K562 (cell line): ENCODE measurements at regions not wholly inside any gene's neighbourhood (a gene's known extent, or its start where the extent isn't known, plus 50 kb on each side); places are given as distances from the start of the nearest gene placed in this dataset.

Experiments used
- REST ChIP-seq, 2 experiments: fragments of 450-650 bp; formaldehyde crosslinking in 1 of 2; IDR thresholded peaks; 2 replicates each; pipeline versions ENCODE4 v1.4.0 to v1.6.1; 2014 to 2020; ENCODE audit warnings: mild to moderate bottlenecking in 2 of 2, borderline replicate concordance in 1 of 2, low read depth in 1 of 2

GRCh38 chr1:9180111-9180819, 51.4 kb upstream of the GPR157 start (continued):
- TF ChIP-seq REST (IDR thresholded peaks at IDR 0.05; ENCODE audit: borderline replicate concordance) = 0 out of 2 replicates have a peak, but pooled peaks have one; percentile 5
- TF ChIP-seq REST (CRISPR knock-in tag; IDR thresholded peaks at IDR 0.05; ENCODE audit: low read depth) = no peak
